ENCODE measurements at regions not wholly inside any gene's neighbourhood (a gene's known extent, or its start where the extent isn't known, plus 50 kb on each side); places are given as distances from the start of the nearest gene placed in this dataset.

GRCh38 chr14:38959021-38959420, 144.0 kb downstream of the SEC23A start:
- Histone ChIP-seq H3K9me3 (ENCODE audit: low read depth) (no peaks in the 10 kb centered on the region), H3K4me3 (no peak overlapping the region), H3K4me1 (ENCODE audit: low read depth) (peaks cover 8% of the 10 kb centered on the region), H3K27me3 (no peaks in the 10 kb centered on the region), H3K27ac (no peak overlapping the region), H3K36me3 (no peaks in the 10 kb centered on the region)
- TF ChIP-seq CTCF (IDR thresholded peaks at IDR 0.05; ENCODE audit: low read depth, low read length) = no peak
- no peak for DNase-seq (ENCODE audit: low read depth in 1 of 2, low spot score in 1 of 2)

GRCh38 chr14:38958589-38958988, 144.4 kb downstream of the SEC23A start:
- no peak for DNase-seq (ENCODE audit: low read depth in 1 of 2, low spot score in 1 of 2)
- H3K4me3 ChIP-seq = no peak overlapping the region
- H3K36me3 ChIP-seq = no peaks in the 10 kb centered on the region
- H3K27ac ChIP-seq = no peak overlapping the region
- TF ChIP-seq CTCF (IDR thresholded peaks at IDR 0.05; ENCODE audit: low read depth, low read length) = no peak
- no peaks in the 10 kb centered on the region for H3K9me3 ChIP-seq (ENCODE audit: low read depth)
- no peaks in the 10 kb centered on the region for H3K27me3 ChIP-seq
- H3K4me1 ChIP-seq (ENCODE audit: low read depth) = peaks cover 8% of the 10 kb centered on the region

GRCh38 chr14:38951451-38951850, 151.6 kb downstream of the SEC23A start:
- peak in 1 of 2 donors; percentile 53 for DNase-seq (ENCODE audit: low read depth in 1 of 2, low spot score in 1 of 2)
- Histone ChIP-seq H3K27me3 (no peaks in the 10 kb centered on the region), H3K27ac (no peak overlapping the region), H3K36me3 (no peaks in the 10 kb centered on the region), H3K4me3 (no peak overlapping the region), H3K9me3 (ENCODE audit: low read depth) (no peaks in the 10 kb centered on the region), H3K4me1 (ENCODE audit: low read depth) (no peaks in the 10 kb centered on the region)
- no peak for TF ChIP-seq CTCF (IDR thresholded peaks at IDR 0.05; ENCODE audit: low read depth, low read length)

GRCh38 chr14:38950676-38951075, 152.4 kb downstream of the SEC23A start:
- TF ChIP-seq CTCF (IDR thresholded peaks at IDR 0.05; ENCODE audit: low read depth, low read length) = no peak
- no peaks in the 10 kb centered on the region for H3K4me1 ChIP-seq (ENCODE audit: low read depth)
- H3K9me3 ChIP-seq (ENCODE audit: low read depth) = no peaks in the 10 kb centered on the region
- no peak for DNase-seq (ENCODE audit: low read depth in 1 of 2, low spot score in 1 of 2)
- no peaks in the 10 kb centered on the region for H3K27me3 ChIP-seq
- H3K36me3 ChIP-seq = no peaks in the 10 kb centered on the region
- H3K4me3 ChIP-seq = no peak overlapping the region
- no peak overlapping the region for H3K27ac ChIP-seq

- no peak for DNase-seq (ENCODE audit: low read depth in 1 of 2, low spot score in 1 of 2)
- Histone ChIP-seq H3K9me3 (ENCODE audit: low read depth) (no peaks in the 10 kb centered on the region), H3K27me3 (no peaks in the 10 kb centered on the region), H3K4me3 (no peak overlapping the region), H3K36me3 (no peaks in the 10 kb centered on the region), H3K4me1 (ENCODE audit: low read depth) (no peaks in the 10 kb centered on the region), H3K27ac (no peak overlapping the region)
- no peak for TF ChIP-seq CTCF (IDR thresholded peaks at IDR 0.05; ENCODE audit: low read depth, low read length)
Observed at GRCh38 chr14:38948576-38948975, 154.5 kb downstream of the SEC23A start.

GRCh38 chr14:38948171-38948570, 154.9 kb downstream of the SEC23A start:
- no peaks in the 10 kb centered on the region for H3K27me3 ChIP-seq
- peak in 1 of 2 donors; percentile 83 for DNase-seq (ENCODE audit: low read depth in 1 of 2, low spot score in 1 of 2)
- H3K4me3 ChIP-seq = no peak overlapping the region
- H3K36me3 ChIP-seq = no peaks in the 10 kb centered on the region
- H3K27ac ChIP-seq = no peak overlapping the region
- H3K4me1 ChIP-seq (ENCODE audit: low read depth) = no peaks in the 10 kb centered on the region
- TF ChIP-seq CTCF (IDR thresholded peaks at IDR 0.05; ENCODE audit: low read depth, low read length) = no peak
- H3K9me3 ChIP-seq (ENCODE audit: low read depth) = no peaks in the 10 kb centered on the region
